NCI-H226 (cell line): ENCODE measurements at regions not wholly inside any gene's neighbourhood (a gene's known extent, or its start where the extent isn't known, plus 50 kb on each side); places are given as distances from the start of the nearest gene placed in this dataset.

Experiments used
- DNase-seq: peaks from one replicate; pipeline ENCODE4 v3.0.0-alpha.2; 2015

GRCh38 chr3:73727117-73727821, 102.5 kb upstream of the PDZRN3 start:
- DNase-seq = no peak

DNA sequence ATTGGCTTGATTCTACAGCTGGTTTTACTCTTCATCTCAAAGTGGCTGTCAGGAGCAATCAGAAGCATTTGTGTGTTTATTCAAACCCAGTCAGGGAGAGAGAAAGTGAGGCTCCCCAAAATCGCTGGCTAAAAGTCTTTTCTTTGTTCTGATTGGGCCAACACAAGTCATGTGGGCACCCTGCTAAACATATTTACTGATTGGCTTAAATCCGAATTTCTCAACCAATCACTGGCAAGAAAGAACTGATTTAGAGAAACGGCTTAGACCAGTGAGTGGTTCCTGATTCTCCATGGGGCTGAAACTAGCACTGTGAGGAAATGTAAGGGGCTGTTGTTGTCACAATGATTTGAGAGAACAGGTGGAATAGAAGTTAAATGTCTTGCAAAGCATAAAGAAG, 98.9 kb upstream of the PDZRN3 start:
- DNase-seq = no peak

DNA sequence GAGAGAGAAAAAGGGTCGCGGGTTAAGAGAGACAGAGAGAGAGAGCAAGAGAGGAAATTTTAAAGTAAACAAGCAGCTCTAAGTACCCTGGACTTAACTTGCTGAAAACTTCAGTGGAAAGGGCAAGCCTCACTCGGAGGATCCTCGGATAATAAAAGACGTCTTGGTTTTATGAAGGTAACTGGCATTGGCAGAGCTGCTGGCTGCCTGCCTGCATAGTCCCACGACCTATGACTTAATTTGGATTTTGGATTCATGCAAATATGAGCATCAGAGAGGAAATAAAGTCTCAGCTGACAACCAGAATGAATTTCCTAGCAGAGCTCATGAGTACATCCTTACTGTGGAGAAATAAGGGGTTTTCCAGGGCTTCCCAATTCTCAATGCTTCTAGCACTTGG, 95.1 kb upstream of the PDZRN3 start:
- DNase-seq = no peak

DNA sequence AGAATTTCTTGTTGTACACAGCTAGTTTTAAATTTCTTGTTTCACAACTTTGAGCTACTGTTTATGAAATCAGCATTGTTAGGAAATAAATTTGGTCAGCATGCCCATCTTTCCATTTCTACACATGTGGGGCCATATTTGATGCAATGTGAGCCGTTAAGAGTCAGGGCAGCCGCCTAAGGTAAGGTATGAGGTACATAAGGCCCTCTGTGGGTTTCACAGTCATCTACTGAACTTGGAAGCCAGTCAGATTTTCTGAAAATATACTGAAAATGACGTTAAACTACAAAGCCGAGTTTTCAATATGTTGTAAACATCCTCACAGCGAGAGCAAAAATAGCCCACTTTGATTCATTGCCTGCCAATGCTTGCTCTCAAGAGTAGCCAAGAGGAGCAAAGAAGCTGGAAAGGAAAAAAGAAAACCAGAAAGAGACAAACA, 94.7 kb upstream of the PDZRN3 start:
- no peak for DNase-seq

- DNase-seq = no peak
Measured at GRCh38 chr3:73718326-73719110, 93.8 kb upstream of the PDZRN3 start.

GRCh38 chr3:73716418-73716817, 91.7 kb upstream of the PDZRN3 start:
- DNase-seq = no peak

- DNase-seq = no peak
Measured at GRCh38 chr3:73710340-73710739, 85.6 kb upstream of the PDZRN3 start.

DNA sequence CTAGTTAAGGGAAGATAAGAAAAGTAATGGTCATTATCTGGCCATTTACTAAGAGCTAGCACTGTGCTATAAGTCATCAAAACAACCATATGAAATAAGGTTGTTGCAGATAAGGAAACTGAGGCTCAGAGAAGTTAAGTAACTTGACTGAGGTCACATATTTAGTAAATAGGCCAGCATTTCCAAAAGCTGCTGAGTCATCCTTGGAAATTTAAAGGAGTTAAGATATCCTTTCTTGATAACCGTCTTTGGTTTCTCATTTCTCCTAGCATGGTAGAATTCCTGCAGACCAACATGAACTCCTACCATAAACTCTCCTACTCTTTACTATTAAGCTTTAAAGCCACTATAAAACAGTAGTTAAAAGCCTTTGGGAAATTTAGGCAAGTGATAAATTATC, 85.0 kb upstream of the PDZRN3 start:
- no peak for DNase-seq

- no peak for DNase-seq
Measured at GRCh38 chr3:73708956-73709355, 84.2 kb upstream of the PDZRN3 start.

GRCh38 chr3:73707772-73708171, 83.0 kb upstream of the PDZRN3 start:
- no peak for DNase-seq

DNA sequence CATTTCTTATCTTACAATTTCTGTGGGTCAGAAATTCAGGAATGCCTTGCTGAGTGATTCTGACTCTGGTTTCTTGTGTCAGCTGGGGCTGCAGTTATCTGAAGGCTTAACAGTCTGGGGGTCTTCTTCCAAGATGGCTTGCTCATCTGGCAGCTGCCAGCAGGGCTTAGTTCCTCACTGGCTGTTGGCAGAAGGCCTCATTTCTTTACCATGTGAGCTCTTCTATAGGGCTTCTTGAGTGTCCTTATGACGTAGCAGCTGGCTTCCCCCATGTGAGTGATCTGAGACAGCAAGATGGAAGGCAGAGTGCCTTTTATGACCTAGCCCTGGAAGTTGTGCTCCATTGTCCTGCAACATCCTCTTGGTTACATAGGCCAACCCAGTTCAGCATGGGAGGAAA, 82.0 kb upstream of the PDZRN3 start:
- DNase-seq = no peak

DNA sequence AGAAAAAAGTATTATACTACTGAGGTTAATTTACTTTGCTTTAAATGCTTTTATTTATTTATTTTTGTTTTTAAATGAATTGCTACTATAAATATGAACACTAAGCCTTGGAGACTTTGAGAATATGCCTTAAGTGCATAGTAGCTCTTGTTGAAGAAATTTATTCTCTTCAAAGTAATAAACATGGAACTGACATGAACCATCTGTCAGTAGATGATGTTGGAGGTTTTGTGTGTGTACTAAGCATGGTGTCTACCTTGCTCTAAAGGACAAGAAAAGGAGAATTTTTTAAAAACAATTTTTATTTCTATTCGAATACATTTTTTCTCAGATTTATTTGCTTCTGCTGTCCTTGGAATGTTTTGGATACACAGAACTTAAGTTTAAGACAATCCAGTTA, 81.1 kb upstream of the PDZRN3 start:
- DNase-seq = no peak

- DNase-seq = no peak
Measured at GRCh38 chr3:73699327-73699726, 74.6 kb upstream of the PDZRN3 start.

- no peak for DNase-seq
Measured at GRCh38 chr3:73697020-73697419, 72.3 kb upstream of the PDZRN3 start.

GRCh38 chr3:73695841-73696240, 71.1 kb upstream of the PDZRN3 start:
- no peak for DNase-seq

DNA sequence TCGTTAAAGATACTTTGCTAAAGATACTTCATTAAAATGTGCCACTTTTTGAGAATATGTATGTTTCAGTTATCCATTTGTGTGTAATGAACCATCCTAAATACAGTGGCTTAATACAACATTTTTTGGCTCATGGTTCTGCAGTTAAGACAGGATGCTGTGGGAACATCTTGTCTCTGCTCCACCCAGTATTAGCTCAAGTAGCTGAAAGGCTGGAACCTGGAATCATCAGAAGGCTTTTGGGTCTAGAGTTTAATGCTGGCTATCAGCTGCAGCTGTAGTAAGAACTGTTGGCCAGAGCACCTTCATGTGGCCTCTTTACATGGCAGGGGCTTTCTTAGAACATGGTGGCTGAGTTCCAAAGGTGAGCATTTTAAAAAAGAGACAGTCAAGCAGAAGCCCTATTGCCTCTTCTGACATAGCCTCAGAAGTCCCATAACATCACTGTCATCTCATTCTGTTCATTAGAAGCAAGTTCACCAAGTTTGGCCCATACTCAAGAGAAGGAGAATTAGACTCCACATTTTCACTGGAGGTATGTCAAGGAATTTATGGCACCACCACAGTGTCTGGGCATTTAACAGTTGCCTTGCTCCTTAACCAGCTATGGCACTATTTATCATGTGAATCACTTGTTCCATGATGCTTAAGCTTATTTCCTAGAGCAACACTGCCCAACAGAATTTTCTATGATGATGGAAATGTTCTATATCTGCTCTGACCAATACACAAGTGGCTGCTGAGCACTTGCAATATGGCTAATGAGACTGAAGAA, 70.4 kb upstream of the PDZRN3 start:
- DNase-seq = no peak

- DNase-seq = no peak
Measured at GRCh38 chr3:73687106-73688004, 62.6 kb upstream of the PDZRN3 start.

GRCh38 chr3:73685061-73685460, 60.3 kb upstream of the PDZRN3 start:
- DNase-seq = no peak

DNA sequence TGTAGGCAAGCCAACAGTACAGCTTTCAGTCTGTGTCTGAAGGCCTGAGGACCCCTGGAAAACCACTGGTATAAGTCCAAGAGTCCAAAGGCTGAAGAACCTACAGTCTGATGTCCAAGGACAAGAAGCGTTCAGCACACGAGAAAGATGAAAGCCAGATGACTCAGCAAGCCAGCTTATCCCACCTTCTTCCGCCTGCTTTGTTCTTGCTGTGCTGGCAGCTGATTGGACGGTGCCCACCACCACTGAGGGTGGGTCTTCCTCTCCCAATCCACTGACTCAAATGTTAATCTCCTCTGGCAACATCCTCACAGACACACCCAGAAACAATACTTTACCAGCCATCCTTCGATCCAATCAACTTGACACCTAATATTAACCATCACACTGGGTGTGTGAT, 59.0 kb upstream of the PDZRN3 start:
- DNase-seq = no peak

DNA sequence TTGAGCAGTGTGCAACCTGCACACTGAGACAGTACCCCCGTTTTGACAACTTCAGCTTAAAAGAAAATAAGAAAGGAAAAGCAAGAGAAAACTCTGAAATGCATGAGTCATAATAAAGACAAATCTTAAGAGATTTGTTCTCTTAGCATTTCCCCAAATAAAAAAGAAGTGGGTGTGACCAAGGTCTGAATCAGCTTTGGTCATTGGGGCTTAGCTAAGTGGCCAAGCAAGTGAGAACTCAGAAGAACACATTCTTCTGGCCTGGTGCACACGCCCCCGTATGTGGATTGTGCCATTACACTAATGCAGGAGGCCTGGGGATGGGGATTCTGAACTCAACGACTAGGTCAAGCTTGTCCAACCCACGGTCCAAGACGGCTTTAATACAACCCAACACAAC, 56.9 kb upstream of the PDZRN3 start:
- no peak for DNase-seq

- no peak for DNase-seq
Measured at GRCh38 chr3:73681198-73681597, 56.5 kb upstream of the PDZRN3 start.

DNA sequence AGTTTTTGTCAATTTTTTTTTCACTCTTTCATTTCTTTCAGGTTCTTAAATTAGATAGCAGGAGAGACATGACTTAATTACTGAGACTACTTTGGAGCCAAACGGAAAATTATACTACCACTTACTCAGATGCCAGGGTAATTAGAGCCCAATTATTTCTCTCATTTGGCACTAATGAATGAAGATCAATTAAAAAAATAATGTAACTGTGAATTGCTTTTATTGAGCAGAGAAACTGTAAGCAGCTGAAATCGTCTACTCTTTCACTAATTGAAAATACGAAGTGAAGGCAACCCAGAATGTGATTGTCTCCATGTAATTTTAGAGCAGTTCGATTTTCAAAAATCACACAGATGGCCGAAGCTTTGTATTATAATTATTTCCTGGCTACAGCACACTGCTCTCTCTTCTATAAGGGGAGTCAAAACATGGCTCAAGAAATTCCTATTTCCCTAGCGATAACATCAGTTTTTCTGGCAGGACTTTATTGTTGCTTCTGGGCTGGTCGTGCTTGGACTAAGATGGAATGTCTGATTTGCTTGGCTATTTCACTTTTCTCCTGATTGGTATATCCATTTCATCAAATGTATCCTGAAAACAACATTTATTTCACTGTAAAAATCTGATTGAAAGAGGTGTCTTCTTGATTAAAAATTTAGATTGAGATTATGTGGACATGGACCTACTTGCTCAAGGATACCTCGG, 55.8 kb upstream of the PDZRN3 start:
- DNase-seq = no peak
